ENCODE measurements at regions not wholly inside any gene's neighbourhood (a gene's known extent, or its start where the extent isn't known, plus 50 kb on each side); places are given as distances from the start of the nearest gene placed in this dataset.

DNA sequence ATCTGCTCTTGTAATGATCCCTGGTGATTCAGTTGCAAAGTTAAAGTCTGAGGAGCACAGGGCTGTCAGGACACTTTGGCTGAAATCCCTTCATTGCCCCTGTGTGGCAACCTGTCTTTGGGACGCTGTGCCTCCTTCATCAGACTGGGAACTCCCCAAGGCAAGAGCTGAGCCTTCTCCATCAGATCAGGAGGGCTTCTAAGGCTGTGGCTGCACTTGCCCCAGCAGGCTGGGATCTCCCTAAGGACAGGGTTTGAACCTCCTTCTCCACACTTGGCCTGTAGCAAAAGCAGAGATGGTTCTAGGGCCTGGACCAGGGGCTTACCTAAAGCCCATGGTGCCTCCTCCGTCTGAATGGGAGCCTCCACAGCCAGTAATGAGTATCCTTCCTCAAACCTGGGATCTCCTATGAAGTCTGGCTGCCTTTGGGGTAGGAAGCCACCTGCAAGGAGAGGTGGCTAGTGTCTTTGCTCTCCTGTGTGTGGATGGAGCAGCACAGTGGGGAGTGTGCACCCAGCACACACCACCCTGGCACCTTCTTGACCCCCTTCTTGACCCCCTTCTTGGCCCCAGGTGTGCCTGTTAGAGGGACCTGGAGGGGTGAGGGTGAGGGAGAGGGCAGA, 79.0 kb upstream of the NKD1 start:
- no peak for DNase-seq (ENCODE audit: low read depth)

- DNase-seq (ENCODE audit: low read depth) = no peak
Measured at GRCh38 chr16:50468749-50469078, 79.5 kb upstream of the NKD1 start.

- no peak for DNase-seq (ENCODE audit: low read depth)
Measured at GRCh38 chr16:50467943-50468748, 80.0 kb upstream of the NKD1 start.

GRCh38 chr16:50467559-50467942, 80.6 kb upstream of the NKD1 start:
- no peak for DNase-seq (ENCODE audit: low read depth)

GRCh38 chr16:50466170-50466569, 82.0 kb upstream of the NKD1 start:
- DNase-seq (ENCODE audit: low read depth) = no peak

GRCh38 chr16:50464325-50465290, 83.6 kb upstream of the NKD1 start:
- no peak for DNase-seq (ENCODE audit: low read depth)

- no peak for DNase-seq (ENCODE audit: low read depth)
Measured at GRCh38 chr16:50463581-50464324, 84.4 kb upstream of the NKD1 start.

- no peak for DNase-seq (ENCODE audit: low read depth)
Measured at GRCh38 chr16:50462793-50463507, 85.2 kb upstream of the NKD1 start.

DNA sequence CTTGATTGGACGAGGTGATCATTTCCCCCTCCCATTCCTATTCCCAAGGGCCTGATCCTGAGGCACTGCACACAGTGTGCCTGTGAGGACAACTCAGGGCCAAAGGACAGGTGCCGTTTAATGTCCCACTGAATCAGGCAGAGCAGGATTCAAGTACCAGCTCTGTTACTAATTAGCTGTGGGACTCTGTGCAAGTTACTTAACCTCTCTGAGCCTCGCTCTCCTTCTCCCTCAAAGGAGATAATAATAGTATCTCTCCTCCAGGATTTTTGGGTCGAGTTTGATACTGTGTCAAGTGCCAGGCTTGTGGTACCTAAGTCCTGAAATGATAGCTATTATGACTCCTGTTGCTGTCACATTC, 86.8 kb upstream of the NKD1 start:
- DNase-seq (ENCODE audit: low read depth) = no peak

DNA sequence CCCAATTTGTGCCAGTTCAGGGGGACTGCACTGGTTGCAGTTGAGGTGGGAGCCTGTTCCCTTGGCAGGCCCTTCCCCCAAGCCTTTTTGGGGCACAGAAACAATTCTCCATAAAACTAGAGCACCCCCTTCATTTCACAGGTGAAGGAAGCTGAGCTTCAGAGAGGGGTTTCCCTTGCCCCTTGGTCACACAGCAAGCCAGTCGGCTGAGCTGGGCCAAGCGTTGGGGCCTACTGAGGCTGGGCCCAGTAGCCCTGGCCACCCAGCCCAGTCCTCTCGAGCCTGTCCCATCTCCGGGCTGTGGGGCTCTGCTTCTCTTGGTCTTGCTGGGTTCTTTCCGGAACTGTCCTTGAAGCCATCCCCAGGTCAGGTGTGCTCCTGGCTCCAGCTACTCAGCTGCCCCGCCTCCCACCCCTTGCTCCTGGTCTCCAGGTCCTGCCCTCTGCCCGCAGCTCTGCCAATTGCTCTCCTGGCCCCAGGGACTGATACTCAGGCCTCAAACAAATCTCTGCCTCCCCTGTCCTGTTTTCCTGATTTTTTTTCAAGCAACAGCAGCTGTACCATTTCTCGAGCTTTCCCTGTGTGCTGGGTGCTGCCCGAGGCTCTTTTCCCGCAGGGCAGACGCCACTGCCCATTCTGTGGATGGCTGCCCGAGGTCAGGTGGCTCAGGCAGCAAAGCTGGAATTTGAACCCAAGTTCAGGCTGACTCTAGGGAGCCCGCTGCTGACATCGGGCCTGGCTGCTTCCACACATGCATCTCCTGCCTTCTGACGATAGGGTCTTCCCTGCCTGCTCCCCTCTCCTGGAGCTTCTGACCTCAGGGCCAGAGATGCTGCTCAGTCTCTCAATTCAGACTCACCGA, 87.4 kb upstream of the NKD1 start:
- DNase-seq (ENCODE audit: low read depth) = no peak

- no peak for DNase-seq (ENCODE audit: low read depth)
Measured at GRCh38 chr16:50459496-50460080, 88.6 kb upstream of the NKD1 start.

DNA sequence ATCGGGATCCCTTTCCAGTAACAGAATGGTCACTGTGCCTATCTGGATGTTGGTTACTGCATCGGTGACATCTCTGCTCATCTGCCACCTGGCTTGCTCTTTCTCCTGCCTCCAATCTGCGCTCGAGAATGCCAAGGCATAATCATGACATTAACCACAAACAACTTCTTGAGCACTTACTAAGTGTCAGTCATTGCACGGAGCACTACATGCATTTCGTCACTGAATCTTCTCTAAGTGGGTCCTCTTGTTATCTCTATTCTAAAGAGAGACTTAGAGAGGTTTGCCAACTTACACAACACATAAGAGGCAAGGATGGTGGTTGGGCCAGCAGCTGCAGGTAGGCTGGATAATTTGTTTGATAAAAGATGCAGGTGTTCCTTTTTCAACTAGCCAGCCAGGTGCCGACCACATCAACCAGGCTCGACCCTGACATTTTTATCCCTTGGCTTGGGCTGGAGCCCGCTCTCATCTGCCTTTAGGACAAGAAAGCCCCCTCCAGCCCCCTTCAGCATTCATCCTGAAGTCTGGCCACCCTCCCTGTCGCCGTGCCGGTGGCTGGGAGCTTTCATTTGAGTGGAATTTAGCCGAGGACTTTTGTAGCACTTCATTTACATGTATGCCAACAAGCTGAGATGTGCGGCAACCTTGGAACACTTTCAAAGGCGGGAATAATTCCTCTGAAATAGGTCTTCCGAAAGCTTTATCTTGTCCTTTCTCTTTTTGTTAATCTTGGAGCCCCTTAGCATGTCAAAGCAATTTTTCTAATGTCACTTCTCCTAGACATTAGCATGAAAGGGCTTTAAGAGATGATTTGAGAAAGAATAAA, 89.3 kb upstream of the NKD1 start:
- no peak for DNase-seq (ENCODE audit: low read depth)

GRCh38 chr16:50457979-50458491, 89.2 kb upstream of the BRD7 start:
- no peak for DNase-seq (ENCODE audit: low read depth)

DNA sequence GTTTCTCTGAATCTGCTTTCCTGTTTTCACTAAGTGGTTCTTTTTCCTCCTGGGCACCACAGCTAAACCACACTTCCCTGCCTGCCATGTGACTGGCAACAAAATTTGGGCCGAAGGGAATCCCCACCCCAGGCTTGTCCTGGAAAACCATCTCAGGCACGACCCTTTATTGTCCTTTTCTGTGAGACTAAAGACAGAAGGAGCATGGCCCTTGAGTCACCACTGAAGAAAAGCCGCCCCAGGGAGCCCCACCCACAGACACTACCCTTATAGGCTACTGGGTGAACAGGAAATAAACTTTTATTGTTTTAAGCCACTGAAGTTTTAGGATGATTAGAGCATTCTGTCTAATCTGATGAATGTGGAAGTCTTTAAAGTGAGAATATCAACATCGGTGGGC, 88.6 kb upstream of the BRD7 start:
- DNase-seq (ENCODE audit: low read depth) = peak; percentile 6

GRCh38 chr16:50455288-50455845, 86.6 kb upstream of the BRD7 start:
- no peak for DNase-seq (ENCODE audit: low read depth)

DNA sequence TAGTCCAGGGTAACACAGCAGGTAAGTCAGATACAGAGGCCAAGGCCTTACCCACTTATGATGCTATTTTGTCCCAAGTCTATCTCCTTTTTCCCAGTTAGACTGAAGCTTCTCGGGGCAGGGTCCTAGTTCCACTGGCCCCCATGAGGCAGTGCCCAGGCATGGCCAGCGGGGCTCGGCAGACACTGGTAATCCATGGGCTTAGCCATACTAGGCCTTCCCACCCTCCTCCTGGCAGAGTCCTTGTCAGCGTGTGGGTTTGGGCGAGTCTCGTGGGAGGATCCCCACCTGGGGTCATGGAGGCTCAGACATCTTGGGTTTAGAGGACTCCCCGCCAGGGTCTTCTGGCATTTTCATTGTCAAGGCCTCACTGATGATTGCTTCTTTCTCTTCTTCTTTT, 84.7 kb upstream of the BRD7 start:
- DNase-seq (ENCODE audit: low read depth) = no peak

GRCh38 chr16:50451951-50452508, 83.2 kb upstream of the BRD7 start:
- DNase-seq (ENCODE audit: low read depth) = no peak

DNA sequence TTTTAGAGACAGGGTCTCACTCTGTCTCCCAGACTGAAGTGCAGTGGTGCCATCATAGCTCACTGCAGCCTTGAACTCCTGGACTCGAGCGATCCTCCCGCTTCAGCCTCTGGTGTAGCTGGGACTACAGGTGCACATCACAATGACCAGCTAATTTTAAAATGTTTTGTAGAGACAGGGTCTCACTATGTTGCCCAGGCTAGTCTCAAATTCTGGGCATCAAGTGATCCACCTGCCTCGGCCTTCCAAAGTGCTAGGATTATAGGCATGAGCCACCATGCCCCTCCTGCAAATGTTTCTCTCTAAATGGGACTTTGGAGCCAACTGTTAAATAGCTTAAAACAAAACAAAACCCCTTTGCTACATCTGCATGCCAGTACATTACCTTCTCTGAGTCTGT, 82.2 kb upstream of the BRD7 start:
- DNase-seq (ENCODE audit: low read depth) = no peak
